ENCODE measurements at regions not wholly inside any gene's neighbourhood (a gene's known extent, or its start where the extent isn't known, plus 50 kb on each side); places are given as distances from the start of the nearest gene placed in this dataset.

- DNase-seq (ENCODE audit: low read depth): no peak
- H3K27me3 ChIP-seq (ENCODE audit: control insufficient read depth, insufficient read depth, low read length): no peaks in the 10 kb centered on the region
- H3K36me3 ChIP-seq (ENCODE audit: control insufficient read depth, insufficient read depth, low read length): no peaks in the 10 kb centered on the region
- H3K4me3 ChIP-seq (ENCODE audit: low read depth, low read length): no peak overlapping the region
- TF ChIP-seq CTCF (IDR thresholded peaks at IDR 0.05; ENCODE audit: insufficient read depth, low read length, poor library complexity, severe bottlenecking): no peak
Measured at GRCh38 chr14:87492561-87492960, 500.4 kb downstream of the GALC start.

GRCh38 chr14:87491816-87492215 lies 501.2 kb downstream of the GALC start:
- H3K27me3 ChIP-seq (ENCODE audit: control insufficient read depth, insufficient read depth, low read length): no peaks in the 10 kb centered on the region
- peak; percentile 18 for DNase-seq (ENCODE audit: low read depth)
- no peak for TF ChIP-seq CTCF (IDR thresholded peaks at IDR 0.05; ENCODE audit: insufficient read depth, low read length, poor library complexity, severe bottlenecking)
- H3K36me3 ChIP-seq (ENCODE audit: control insufficient read depth, insufficient read depth, low read length): no peaks in the 10 kb centered on the region
- H3K4me3 ChIP-seq (ENCODE audit: low read depth, low read length): no peak overlapping the region

- Histone ChIP-seq H3K27me3 (ENCODE audit: control insufficient read depth, insufficient read depth, low read length) (no peaks in the 10 kb centered on the region), H3K4me3 (ENCODE audit: low read depth, low read length) (no peak overlapping the region), H3K36me3 (ENCODE audit: control insufficient read depth, insufficient read depth, low read length) (no peaks in the 10 kb centered on the region)
- no peak for DNase-seq (ENCODE audit: low read depth)
- TF ChIP-seq CTCF (IDR thresholded peaks at IDR 0.05; ENCODE audit: insufficient read depth, low read length, poor library complexity, severe bottlenecking): no peak
Measured at GRCh38 chr14:87489196-87489819, 503.7 kb downstream of the GALC start.

GRCh38 chr14:87483271-87484260 lies 509.4 kb downstream of the GALC start:
- no peak for TF ChIP-seq CTCF (IDR thresholded peaks at IDR 0.05; ENCODE audit: insufficient read depth, low read length, poor library complexity, severe bottlenecking)
- DNase-seq (ENCODE audit: low read depth): peak; percentile 43
- Histone ChIP-seq H3K27me3 (ENCODE audit: control insufficient read depth, insufficient read depth, low read length) (no peaks in the 10 kb centered on the region), H3K36me3 (ENCODE audit: control insufficient read depth, insufficient read depth, low read length) (no peaks in the 10 kb centered on the region), H3K4me3 (ENCODE audit: low read depth, low read length) (no peak overlapping the region)

- peak; percentile 14 for DNase-seq (ENCODE audit: low read depth)
- Histone ChIP-seq H3K27me3 (ENCODE audit: control insufficient read depth, insufficient read depth, low read length) (no peaks in the 10 kb centered on the region), H3K4me3 (ENCODE audit: low read depth, low read length) (no peak overlapping the region), H3K36me3 (ENCODE audit: control insufficient read depth, insufficient read depth, low read length) (no peaks in the 10 kb centered on the region)
- TF ChIP-seq CTCF (IDR thresholded peaks at IDR 0.05; ENCODE audit: insufficient read depth, low read length, poor library complexity, severe bottlenecking): no peak
Measured at GRCh38 chr14:87468531-87468930, 524.5 kb downstream of the GALC start.

Data from kidney epithelial cell (primary cell).